ENCODE measurements at regions not wholly inside any gene's neighbourhood (a gene's known extent, or its start where the extent isn't known, plus 50 kb on each side); places are given as distances from the start of the nearest gene placed in this dataset.

- no peak for TF ChIP-seq POLR2A (IDR thresholded peaks at IDR 0.05; ENCODE audit: low read depth, low read length)
- no peak for TF ChIP-seq CTCF (conservative IDR thresholded peaks at IDR 0.05; ENCODE audit: low read depth, low read length)
- TF ChIP-seq FOS (IDR thresholded peaks at IDR 0.05; ENCODE audit: low read depth, low read length) = no peak
- no peak for TF ChIP-seq SMC3 (IDR thresholded peaks at IDR 0.05; ENCODE audit: low read depth, low read length)
- TF ChIP-seq MAZ (IDR thresholded peaks at IDR 0.05; ENCODE audit: borderline replicate concordance, low read depth, low read length) = no peak
- TF ChIP-seq MXI1 (IDR thresholded peaks at IDR 0.05; ENCODE audit: borderline replicate concordance, low read depth, low read length) = no peak
- TF ChIP-seq RFX5 (IDR thresholded peaks at IDR 0.05; ENCODE audit: low read depth, low read length) = no peak
- TF ChIP-seq USF2 (IDR thresholded peaks at IDR 0.05; ENCODE audit: low read depth, low read length) = no peak
- TF ChIP-seq RAD21 (IDR thresholded peaks at IDR 0.05; ENCODE audit: low read length) = no peak
- peak; percentile 69 for TF ChIP-seq MAFK (IDR thresholded peaks at IDR 0.05; ENCODE audit: low read depth, low read length)
- no peak for TF ChIP-seq ELK1 (IDR thresholded peaks at IDR 0.05; ENCODE audit: borderline replicate concordance, low read depth, low read length)
Observed at GRCh38 chr4:180805101-180805500, 1438.1 kb upstream of the TENM3 start.

Data from IMR-90 (cell line).